GM12891 (cell line): ENCODE measurements at regions not wholly inside any gene's neighbourhood (a gene's known extent, or its start where the extent isn't known, plus 50 kb on each side); places are given as distances from the start of the nearest gene placed in this dataset.
"Not testable (repeated sequence)": the region's sequence is repeated elsewhere in the genome, so short reads cannot be mapped to it uniquely, and the experiment has no call there.

Experiments
- DNase-seq: peaks from one replicate; pipeline ENCODE4 v3.0.0; 2011; ENCODE audit warnings: low spot score; ENCODE audit not compliant: insufficient read length
- FAIRE-seq: peaks from 2 replicates; lab custom pipeline; 2011; peaks lifted over from hg19 to GRCh38; lab: Jason Lieb, UNC
- PAX5 ChIP-seq: IDR thresholded peaks from 2 replicates; pipeline ENCODE4 v1.6.1; 2011; ENCODE audit warnings: low read length, moderate library complexity, mild to moderate bottlenecking; ENCODE audit not compliant: insufficient read depth, severe bottlenecking
- POLR2A ChIP-seq: IDR thresholded peaks from 2 replicates; pipeline ENCODE4 v1.6.1; 2011; ENCODE audit warnings: low read depth, low read length, control low read depth
- POLR2AphosphoS5 ChIP-seq: IDR thresholded peaks from 2 replicates; pipeline ENCODE4 v1.6.1; 2011; ENCODE audit warnings: low read depth, low read length, control low read depth
- POU2F2 ChIP-seq: IDR thresholded peaks from 2 replicates; pipeline ENCODE4 v1.6.1; 2011; ENCODE audit warnings: low read depth, mild to moderate bottlenecking, control low read depth, low read length, moderate library complexity
- SPI1 ChIP-seq: IDR thresholded peaks from 2 replicates; pipeline ENCODE4 v1.6.1; 2011; ENCODE audit warnings: low read depth, low read length, control low read depth
- TAF1 ChIP-seq: IDR thresholded peaks from 2 replicates; pipeline ENCODE4 v1.6.1; 2011; ENCODE audit warnings: low read depth, low read length, control low read depth

- TF ChIP-seq POLR2A (no peak), POU2F2 (no peak), POLR2AphosphoS5 (no peak), SPI1 (no peak), PAX5 (no peak), TAF1 (no peak)
- DNase-seq (no peak), FAIRE-seq (no peak)
Measured at GRCh38 chrX:82775426-82775825, 732.7 kb upstream of the POU3F4 start.

GRCh38 chrX:82782014-82782413, 726.1 kb upstream of the POU3F4 start:
- TF ChIP-seq POU2F2 (no peak), TAF1 (no peak), PAX5 (no peak)
- DNase-seq (no peak), FAIRE-seq (no peak)

- FAIRE-seq, result peak; percentile 54
- DNase-seq, result not testable (repeated sequence)
Measured at GRCh38 chrX:82812902-82813301, 695.2 kb upstream of the POU3F4 start.

- no peak for FAIRE-seq
- TF ChIP-seq POLR2AphosphoS5 (no peak), PAX5 (no peak), SPI1 (no peak), POU2F2 (no peak), POLR2A (no peak), TAF1 (no peak)
Measured at GRCh38 chrX:82813671-82814078, 694.4 kb upstream of the POU3F4 start.

GRCh38 chrX:82816001-82816400, 692.1 kb upstream of the POU3F4 start:
- FAIRE-seq (no peak), DNase-seq (no peak)
- TF ChIP-seq PAX5, result no peak
- TF ChIP-seq SPI1, result no peak
- TF ChIP-seq POU2F2, result no peak
- TF ChIP-seq POLR2AphosphoS5, result no peak
- no peak for TF ChIP-seq POLR2A
- TF ChIP-seq TAF1, result no peak

More at GRCh38 chrX:82813671-82814078, 694.4 kb upstream of the POU3F4 start:
- DNase-seq, result no peak

- no peak for FAIRE-seq
- DNase-seq, result no peak
Measured at GRCh38 chrX:82816562-82816961, 691.5 kb upstream of the POU3F4 start.

GRCh38 chrX:82842286-82842685, 665.8 kb upstream of the POU3F4 start:
- FAIRE-seq (no peak), DNase-seq (no peak)
- no peak for TF ChIP-seq POLR2A

More at GRCh38 chrX:82816562-82816961, 691.5 kb upstream of the POU3F4 start:
- TF ChIP-seq SPI1 (no peak), POU2F2 (no peak)

GRCh38 chrX:82848111-82848510, 660.0 kb upstream of the POU3F4 start:
- no peak for FAIRE-seq
- TF ChIP-seq POLR2AphosphoS5 (no peak), SPI1 (no peak), POU2F2 (no peak), TAF1 (no peak), POLR2A (no peak), PAX5 (no peak)

More at GRCh38 chrX:82848111-82848510, 660.0 kb upstream of the POU3F4 start:
- DNase-seq, result no peak
